WERI-Rb-1 (cell line): ENCODE measurements at regions not wholly inside any gene's neighbourhood (a gene's known extent, or its start where the extent isn't known, plus 50 kb on each side); places are given as distances from the start of the nearest gene placed in this dataset.
"Not testable (repeated sequence)": the region's sequence is repeated elsewhere in the genome, so short reads cannot be mapped to it uniquely, and the experiment has no call there.

Source experiments
- DNase-seq: peaks from one replicate; pipeline ENCODE4 v3.0.0-alpha.2; 2020
- H3K27ac ChIP-seq: fragments of 250-450 bp; sonication (Bioruptor Pico); 2 replicates; pipeline ENCODE4 v1.5.1; 2020; ENCODE audit warnings: mild to moderate bottlenecking, moderate library complexity
- H3K27me3 ChIP-seq: fragments of 250-450 bp; sonication (Bioruptor Pico); 2 replicates; pipeline ENCODE4 v1.5.1; 2021; ENCODE audit warnings: mild to moderate bottlenecking, low read depth, moderate library complexity; ENCODE audit not compliant: insufficient read depth, severe bottlenecking
- H3K36me3 ChIP-seq: fragments of 250-450 bp; sonication (Bioruptor Pico); 2 replicates; pipeline ENCODE4 v1.5.1; 2020; ENCODE audit warnings: mild to moderate bottlenecking, moderate library complexity
- H3K4me3 ChIP-seq: 2 replicates; pipeline ENCODE4 v1.5.1; 2011; ENCODE audit warnings: low read depth, mild to moderate bottlenecking, control low read depth, low read length
- H3K9me3 ChIP-seq: fragments of 250-450 bp; sonication (Bioruptor Pico); 2 replicates; pipeline ENCODE4 v1.5.1; 2021; ENCODE audit warnings: mild to moderate bottlenecking, moderate library complexity; ENCODE audit not compliant: severe bottlenecking
- CTCF ChIP-seq: IDR thresholded peaks from 2 replicates; pipeline ENCODE4 v1.5.1; 2011; ENCODE audit warnings: low read depth, mild to moderate bottlenecking, control low read depth, inconsistent platforms, low read length

GRCh38 chr17:56723421-56723820 lies 110.3 kb downstream of the C17orf67 start:
- H3K4me3 ChIP-seq, result no peak overlapping the region
- no peaks in the 10 kb centered on the region for H3K36me3 ChIP-seq
- H3K9me3 ChIP-seq, result peaks cover 2% of the 10 kb centered on the region
- no peak overlapping the region for H3K27ac ChIP-seq
- peaks cover 76% of the 10 kb centered on the region for H3K27me3 ChIP-seq
- DNase-seq, result no peak
- TF ChIP-seq CTCF, result no peak

- Histone ChIP-seq H3K27ac (no peak overlapping the region), H3K27me3 (peaks cover 84% of the 10 kb centered on the region), H3K4me3 (no peak overlapping the region), H3K9me3 (peaks cover 2% of the 10 kb centered on the region), H3K36me3 (no peaks in the 10 kb centered on the region)
- TF ChIP-seq CTCF, result no peak
- DNase-seq, result no peak
These were observed 109.1 kb downstream of the C17orf67 start for GRCh38 chr17:56724664-56725063.

- TF ChIP-seq CTCF, result no peak
- Histone ChIP-seq H3K4me3 (no peak overlapping the region), H3K9me3 (peaks cover 2% of the 10 kb centered on the region), H3K36me3 (no peaks in the 10 kb centered on the region), H3K27me3 (peaks cover 87% of the 10 kb centered on the region), H3K27ac (no peak overlapping the region)
- no peak for DNase-seq
These were observed 108.6 kb downstream of the C17orf67 start for GRCh38 chr17:56725144-56725543.

GRCh38 chr17:56727876-56728617 lies 105.7 kb downstream of the C17orf67 start:
- H3K4me3 ChIP-seq, result no peak overlapping the region
- peaks cover 2% of the 10 kb centered on the region for H3K9me3 ChIP-seq
- no peaks in the 10 kb centered on the region for H3K36me3 ChIP-seq
- no peak for DNase-seq
- H3K27ac ChIP-seq, result no peak overlapping the region
- peaks cover 79% of the 10 kb centered on the region for H3K27me3 ChIP-seq
- TF ChIP-seq CTCF, result no peak

GRCh38 chr17:56731096-56731495 lies 102.6 kb downstream of the C17orf67 start:
- H3K27me3 ChIP-seq, result peaks cover 67% of the 10 kb centered on the region
- not testable (repeated sequence) for H3K27ac ChIP-seq, H3K9me3 ChIP-seq, H3K4me3 ChIP-seq, H3K36me3 ChIP-seq, DNase-seq

GRCh38 chr17:56733833-56734232 lies 99.9 kb downstream of the C17orf67 start:
- H3K9me3 ChIP-seq, result peaks cover 5% of the 10 kb centered on the region
- H3K27ac ChIP-seq, result no peak overlapping the region
- TF ChIP-seq CTCF, result no peak
- no peaks in the 10 kb centered on the region for H3K36me3 ChIP-seq
- H3K4me3 ChIP-seq, result no peak overlapping the region
- DNase-seq, result no peak
- peaks cover 62% of the 10 kb centered on the region for H3K27me3 ChIP-seq
